ENCODE measurements at regions not wholly inside any gene's neighbourhood (a gene's known extent, or its start where the extent isn't known, plus 50 kb on each side); places are given as distances from the start of the nearest gene placed in this dataset.
"Not testable (repeated sequence)": the region's sequence is repeated elsewhere in the genome, so short reads cannot be mapped to it uniquely, and the experiment has no call there.

DNA sequence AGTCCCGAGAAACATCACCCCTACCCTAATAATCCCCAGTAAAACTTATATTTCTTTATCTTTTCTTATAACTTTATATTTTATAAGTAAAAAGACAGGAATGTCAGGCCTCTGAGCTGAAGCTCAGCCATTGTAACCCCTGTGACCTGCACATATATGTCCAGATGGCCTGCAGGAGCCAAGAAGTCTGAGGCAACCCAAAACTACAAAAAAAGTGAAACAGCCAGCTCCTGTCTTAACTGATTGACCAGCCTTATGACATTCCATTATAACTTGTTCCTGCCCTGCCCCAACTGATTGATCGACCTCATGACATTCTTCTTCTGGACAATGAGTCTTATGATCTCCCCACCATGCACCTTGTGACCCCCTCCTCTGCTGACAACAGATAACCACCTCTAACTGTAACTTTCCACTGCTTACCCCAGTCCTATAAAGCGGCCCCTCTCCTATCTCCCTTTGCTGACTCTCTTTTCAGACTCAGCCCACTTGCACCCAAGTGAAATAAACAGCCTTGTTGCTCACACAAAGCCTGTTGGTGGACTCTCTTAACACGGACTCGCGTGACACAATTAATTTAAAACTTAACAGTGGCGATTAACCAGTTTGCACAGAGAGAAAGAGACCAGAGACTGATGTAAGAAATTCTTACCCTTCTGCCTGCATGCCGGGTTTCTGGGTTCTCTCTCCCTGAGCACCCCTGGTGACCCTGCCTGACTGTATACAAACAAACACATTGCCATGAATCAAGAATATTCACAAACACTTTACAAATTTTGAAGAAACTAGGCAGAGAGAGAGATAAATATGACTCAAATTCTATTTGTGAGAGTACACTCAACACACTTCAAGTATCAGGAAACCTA, 1109.2 kb upstream of the TMEM132C start:
- TF ChIP-seq, protein P1, sequence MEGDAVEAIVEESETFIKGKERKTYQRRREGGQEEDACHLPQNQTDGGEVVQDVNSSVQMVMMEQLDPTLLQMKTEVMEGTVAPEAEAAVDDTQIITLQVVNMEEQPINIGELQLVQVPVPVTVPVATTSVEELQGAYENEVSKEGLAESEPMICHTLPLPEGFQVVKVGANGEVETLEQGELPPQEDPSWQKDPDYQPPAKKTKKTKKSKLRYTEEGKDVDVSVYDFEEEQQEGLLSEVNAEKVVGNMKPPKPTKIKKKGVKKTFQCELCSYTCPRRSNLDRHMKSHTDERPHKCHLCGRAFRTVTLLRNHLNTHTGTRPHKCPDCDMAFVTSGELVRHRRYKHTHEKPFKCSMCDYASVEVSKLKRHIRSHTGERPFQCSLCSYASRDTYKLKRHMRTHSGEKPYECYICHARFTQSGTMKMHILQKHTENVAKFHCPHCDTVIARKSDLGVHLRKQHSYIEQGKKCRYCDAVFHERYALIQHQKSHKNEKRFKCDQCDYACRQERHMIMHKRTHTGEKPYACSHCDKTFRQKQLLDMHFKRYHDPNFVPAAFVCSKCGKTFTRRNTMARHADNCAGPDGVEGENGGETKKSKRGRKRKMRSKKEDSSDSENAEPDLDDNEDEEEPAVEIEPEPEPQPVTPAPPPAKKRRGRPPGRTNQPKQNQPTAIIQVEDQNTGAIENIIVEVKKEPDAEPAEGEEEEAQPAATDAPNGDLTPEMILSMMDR (IDR thresholded peaks at IDR 0.05), result not testable (repeated sequence)
- TF ChIP-seq POLR2A (IDR thresholded peaks at IDR 0.05), result not testable (repeated sequence)
